HepG2 (cell line): ENCODE measurements at regions not wholly inside any gene's neighbourhood (a gene's known extent, or its start where the extent isn't known, plus 50 kb on each side); places are given as distances from the start of the nearest gene placed in this dataset.

ENCODE experiments used
- ATAC-seq: fragments of 200-7000 bp; cut with Tn5 transposase; 3 replicates; pipeline ENCODE4 v1.9.1; 2020; ENCODE audit warnings: mild to moderate bottlenecking, moderate library complexity
- BruUV-seq: library from RNA; stranded (reverse); fragments of 400-500 nt; replicated peaks from 2 replicates; lab custom pipeline; 2021; lab: Mats Ljungman, UMichigan
- CTCF ChIA-PET: fragments of 300-600 bp; formaldehyde crosslinking; extraction: SDS; loops from one replicate; lab custom pipeline; 2021; ENCODE audit warnings: low total read pairs, inconsistent platforms, low intra/inter-chr PET ratio; lab: Yijun Ruan, JAX
- POLR2A ChIA-PET: fragments of 350-600 bp; sonication (Branson Sonifier 250); formaldehyde crosslinking; loops from one replicate; lab custom pipeline; 2020; ENCODE audit warnings: antibody characterized with exemption, inconsistent platforms; lab: Yijun Ruan, JAX
- DNase-seq: peaks from one replicate; pipeline ENCODE4 v3.0.0-alpha.2; 2015; ENCODE audit warnings: low spot score
- FAIRE-seq: peaks from 3 replicates; lab custom pipeline; 2011; peaks lifted over from hg19 to GRCh38; lab: Jason Lieb, UNC
- H2AFZ ChIP-seq: one replicate; pipeline ENCODE4 v1.6.1; 2011; ENCODE audit warnings: low read length, inconsistent platforms
- H3K27ac ChIP-seq: fragments of 300-600 bp; 3 replicates; pipeline ENCODE4 v1.8.0; 2011; ENCODE audit warnings: mixed run types, mild to moderate bottlenecking, mixed read lengths, low read length, inconsistent platforms; ENCODE audit not compliant: insufficient read depth; ENCODE audit errors: extremely low read length
- H3K27me3 ChIP-seq, 2 experiments: fragments of 200-600 bp in 1 of 2; 2 replicates in 1 of 2; 3 replicates in 1 of 2; pipeline versions ENCODE4 v1.6.0 to v1.8.0; 2011; ENCODE audit warnings: low read length in 2 of 2, mild to moderate bottlenecking in 2 of 2, moderate library complexity in 2 of 2, inconsistent platforms in 1 of 2; ENCODE audit not compliant: insufficient read depth in 2 of 2, control insufficient read depth in 1 of 2
- H3K36me3 ChIP-seq, 2 experiments: fragments of 200-600 bp in 1 of 2; replicated peaks in 1 of 2; 2 replicates in 1 of 2; 3 replicates in 1 of 2; pipeline versions ENCODE4 v1.5.1 to v1.8.0; 2011; ENCODE audit warnings: low read length in 2 of 2, inconsistent platforms in 1 of 2; ENCODE audit not compliant: insufficient read depth in 2 of 2, control insufficient read depth in 1 of 2
- H3K4me1 ChIP-seq: 2 replicates; pipeline ENCODE4 v1.5.1; 2012; ENCODE audit warnings: low read length, inconsistent platforms; ENCODE audit not compliant: insufficient read depth
- H3K4me2 ChIP-seq: 2 replicates; pipeline ENCODE4 v1.6.0; 2011; ENCODE audit warnings: low read depth, low read length, inconsistent platforms
- H3K4me3 ChIP-seq, 3 experiments: fragments of 200-600 bp in 1 of 3; sonication (generic), shearing (Covaris generic) in 1 of 3; replicated peaks in 1 of 3; 2 replicates each; pipeline ENCODE4 v1.5.1; 2011 to 2016; ENCODE audit warnings: low read length in 3 of 3, inconsistent platforms in 2 of 3, low read depth in 2 of 3, mild to moderate bottlenecking in 2 of 3, control low read depth in 1 of 3, mixed read lengths in 1 of 3; ENCODE audit not compliant: insufficient read depth in 1 of 3
- H3K79me2 ChIP-seq: one replicate; pipeline ENCODE4 v1.6.1; 2011; ENCODE audit warnings: low read length, inconsistent platforms; ENCODE audit not compliant: insufficient read depth
- H3K9ac ChIP-seq: 2 replicates; pipeline ENCODE4 v1.6.0; 2011; ENCODE audit warnings: mild to moderate bottlenecking, low read depth, low read length, inconsistent platforms; ENCODE audit not compliant: insufficient read depth
- H3K9me3 ChIP-seq: 2 replicates; pipeline ENCODE4 v1.5.1; 2012; ENCODE audit warnings: mild to moderate bottlenecking, low read length
- H4K20me1 ChIP-seq: 2 replicates; pipeline ENCODE4 v1.6.0; 2011; ENCODE audit warnings: inconsistent platforms, mild to moderate bottlenecking, low read length, moderate library complexity; ENCODE audit not compliant: insufficient read depth
- CBX2 ChIP-seq, 2 experiments: fragments of 200-600 bp in 1 of 2; sonication (generic); formaldehyde crosslinking in 1 of 2; IDR thresholded peaks; 2 replicates each; pipeline versions ENCODE4 v1.7.0 to v1.8.1; 2018 to 2022; ENCODE audit warnings: low read depth in 2 of 2, low read length in 1 of 2, mild to moderate bottlenecking in 1 of 2, missing genetic modification reagents in 1 of 2
- FOXO1 ChIP-seq: sonication (generic); formaldehyde crosslinking; IDR thresholded peaks from 2 replicates; pipeline ENCODE4 v1.4.0; 2020; ENCODE audit warnings: missing genetic modification reagents
- MAFF ChIP-seq: IDR thresholded peaks from 2 replicates; pipeline ENCODE4 v1.6.1; 2011; ENCODE audit warnings: low read depth, low read length, improper control_type of control experiment
- MAFK ChIP-seq, 2 experiments: IDR thresholded peaks in 1 of 2; conservative IDR thresholded peaks in 1 of 2; 2 replicates each; pipeline ENCODE4 v1.6.1; 2011; ENCODE audit warnings: improper control_type of control experiment in 2 of 2, low read length in 2 of 2
- PCBP2 ChIP-seq: fragments of 200-400 bp; formaldehyde crosslinking; optimal IDR thresholded peaks from 2 replicates; pipeline ENCODE3; 2018; ENCODE audit warnings: low read length, low read depth; ENCODE audit not compliant: poor library complexity, severe bottlenecking
- RNF2 ChIP-seq: fragments of 450-650 bp; conservative IDR thresholded peaks from 2 replicates; pipeline ENCODE4 v1.6.1; 2016; ENCODE audit warnings: low read depth
- ZC3H13 ChIP-seq: sonication (generic); formaldehyde crosslinking; IDR thresholded peaks from 2 replicates; pipeline ENCODE4 v1.8.1; 2023; ENCODE audit warnings: mild to moderate bottlenecking, missing genetic modification reagents, moderate library complexity
- ZNF317 ChIP-seq: sonication (generic); formaldehyde crosslinking; IDR thresholded peaks from 2 replicates; pipeline ENCODE4 v1.5.0; 2020; ENCODE audit warnings: mild to moderate bottlenecking, missing genetic modification reagents
- WGBS: methylation state at CpG from one replicate; pipeline ENCODE4 v1.1.6; 2017; ENCODE audit warnings: low lambda C conversion rate; 5-methylcytosine and 5-hydroxymethylcytosine counted together
- in situ Hi-C: cut with HindIII; loops from 2 replicates; pipeline ENCODE4 v1.10.0; 2017; ENCODE audit warnings: low pct_unique_long_range_greater_than_20kb; ENCODE audit not compliant: extremely low pct_ligation_motif_present
- intact Hi-C: fragments of 100-400 bp; cut with micrococcal nuclease; formaldehyde crosslinking; loops from one replicate; pipeline ENCODE4 v1.10.0; 2022; ENCODE audit not compliant: unreplicated experiment
- TF ChIP-seq, protein P1 (sequence below): sonication (generic); formaldehyde crosslinking; IDR thresholded peaks from 2 replicates; pipeline ENCODE4 v1.4.0; 2020; ENCODE audit warnings: missing genetic modification reagents
- TF ChIP-seq, protein P2 (sequence below): IDR thresholded peaks from 2 replicates; pipeline ENCODE4 v1.6.1; 2016; ENCODE audit warnings: missing genetic modification reagents, missing compliant biosample characterization

DNA sequence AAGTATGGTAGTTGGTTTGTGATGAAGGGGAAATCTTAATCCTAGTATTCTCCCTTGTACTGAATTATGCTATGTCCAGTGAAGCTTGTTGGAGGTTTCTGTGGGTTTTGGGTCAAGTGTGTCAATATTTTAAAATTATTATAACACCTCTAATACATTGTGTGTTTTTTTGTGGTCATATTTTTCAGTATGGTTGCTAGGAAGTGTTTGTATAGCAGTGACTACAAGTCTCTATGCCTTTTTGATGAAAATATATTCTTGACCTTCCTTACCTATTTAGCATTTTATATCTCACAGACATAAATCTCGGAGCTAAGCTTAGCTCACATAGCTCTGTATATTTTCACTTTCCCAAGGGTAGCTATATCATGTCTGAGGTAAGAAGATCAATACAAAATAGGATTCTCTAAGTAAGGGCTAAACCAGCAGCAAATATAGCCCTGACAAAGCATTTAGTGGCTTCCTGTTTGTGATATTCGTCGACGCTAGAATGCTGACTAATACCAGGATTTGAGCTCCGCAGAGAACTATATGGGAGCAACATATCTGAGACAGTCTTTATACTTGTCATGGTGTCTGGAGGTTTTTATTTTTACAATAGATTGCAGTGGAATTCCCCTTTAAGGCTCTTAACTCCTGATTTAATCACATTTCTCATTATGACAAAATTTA lies 82.3 kb downstream of the MACIR start (continued):
- TF ChIP-seq, protein P1, sequence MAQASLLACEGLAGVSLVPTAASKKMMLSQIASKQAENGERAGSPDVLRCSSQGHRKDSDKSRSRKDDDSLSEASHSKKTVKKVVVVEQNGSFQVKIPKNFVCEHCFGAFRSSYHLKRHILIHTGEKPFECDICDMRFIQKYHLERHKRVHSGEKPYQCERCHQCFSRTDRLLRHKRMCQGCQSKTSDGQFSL (CRISPR knock-in tag), result no peak
- TF ChIP-seq ZC3H13 (CRISPR knock-in tag) (no peak), PCBP2 (no peak), ZNF317 (CRISPR knock-in tag) (no peak), RNF2 (no peak), CBX2 (IDR thresholded peaks at IDR 0.05; ENCODE audit: low read depth, low read length) (no peak), CBX2 (CRISPR knock-in tag; IDR thresholded peaks at IDR 0.05; ENCODE audit: low read depth) (no peak), FOXO1 (no peak)
- TF ChIP-seq, all 625 proteins: peak for 0

DNA sequence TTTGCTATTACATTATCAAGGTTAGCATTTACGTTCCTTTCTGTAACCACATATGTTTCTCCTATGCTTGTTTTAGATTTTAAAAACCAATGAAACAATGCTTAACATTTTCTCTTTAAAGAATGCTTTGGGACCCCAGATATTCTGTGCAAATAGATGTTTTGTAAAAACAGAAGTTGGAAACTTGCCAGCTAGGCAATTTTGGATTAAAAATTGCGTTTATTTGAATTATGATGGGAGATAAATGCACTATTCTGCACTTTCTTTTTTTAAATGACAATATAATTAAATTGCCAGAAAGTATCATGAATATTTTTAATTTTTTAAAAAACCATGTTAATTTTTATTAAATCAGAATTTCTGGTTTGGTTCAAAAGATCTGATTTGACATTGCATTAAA lies 81.6 kb downstream of the MACIR start:
- intact Hi-C loops, result no loop called here
- no peaks in the 10 kb centered on the region for H4K20me1 ChIP-seq
- H3K9ac ChIP-seq, result no peak overlapping the region
- H3K27me3 ChIP-seq, result no peaks in the 10 kb centered on the region
- CTCF ChIA-PET, result no interaction called here
- no peaks in the 10 kb centered on the region for H3K9me3 ChIP-seq
- DNase-seq (no peak), FAIRE-seq (no peak), ATAC-seq (no peak)
- no peaks in the 10 kb centered on the region for H3K36me3 ChIP-seq
- in situ Hi-C loops, result no loop called here
- POLR2A ChIA-PET, result no interaction called here
- no TSS peak for BruUV-seq
- no peak overlapping the region for H2AFZ ChIP-seq
- no peaks in the 10 kb centered on the region for H3K79me2 ChIP-seq
- no peaks in the 10 kb centered on the region for H3K4me1 ChIP-seq
- no peak overlapping the region for H3K4me2 ChIP-seq
- no peak overlapping the region for H3K27ac ChIP-seq
- TF ChIP-seq MAFK (conservative IDR thresholded peaks at IDR 0.05 in 1 of 2, IDR thresholded peaks at IDR 0.05 in 1 of 2; ENCODE audit: low read length in 2 of 2) (peak; percentile 53 to 54; a peak in 3 of 4 replicates), MAFF (peak; percentile 57)
- TF ChIP-seq, protein P2, sequence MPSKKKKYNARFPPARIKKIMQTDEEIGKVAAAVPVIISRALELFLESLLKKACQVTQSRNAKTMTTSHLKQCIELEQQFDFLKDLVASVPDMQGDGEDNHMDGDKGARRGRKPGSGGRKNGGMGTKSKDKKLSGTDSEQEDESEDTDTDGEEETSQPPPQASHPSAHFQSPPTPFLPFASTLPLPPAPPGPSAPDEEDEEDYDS (CRISPR knock-in tag), result no peak
- H3K4me3 ChIP-seq, result no peak overlapping the region
- WGBS, result 32% methylated on average over 2 of the region's 2 CpGs
